Neural cell (in vitro differentiated cells): ENCODE measurements at regions not wholly inside any gene's neighbourhood (a gene's known extent, or its start where the extent isn't known, plus 50 kb on each side); places are given as distances from the start of the nearest gene placed in this dataset.

Experiments used
- H2AFZ ChIP-seq: fragments of 200-600, 300-800 bp; sonication (generic), shearing (Covaris generic); 2 replicates; pipeline ENCODE4 v1.6.0; 2014; ENCODE audit warnings: low read depth, mild to moderate bottlenecking, antibody characterized with exemption, low read length, moderate library complexity
- H3F3A ChIP-seq: fragments of 200-600 bp; shearing (Covaris generic); 2 replicates; pipeline ENCODE4 v1.6.1; 2016; ENCODE audit warnings: mild to moderate bottlenecking, moderate library complexity, mixed read lengths, antibody characterized with exemption, low read length; ENCODE audit not compliant: insufficient read depth, poor library complexity, severe bottlenecking
- H3K27ac ChIP-seq: fragments of 200-600, 300-800 bp; sonication (generic), shearing (Covaris generic); 2 replicates; pipeline ENCODE4 v1.5.1; 2014; ENCODE audit warnings: mild to moderate bottlenecking, low read length, moderate library complexity
- H3K27me3 ChIP-seq: fragments of 300-800, 200-600 bp; sonication (generic), shearing (Covaris generic); 2 replicates; pipeline ENCODE4 v1.6.0; 2014; ENCODE audit warnings: mild to moderate bottlenecking, low read depth, low read length, moderate library complexity; ENCODE audit not compliant: insufficient read depth
- H3K36me3 ChIP-seq: fragments of 300-800, 200-600 bp; sonication (generic), shearing (Covaris generic); 2 replicates; pipeline ENCODE4 v1.5.1; 2014; ENCODE audit warnings: mild to moderate bottlenecking, antibody characterized with exemption, low read length, moderate library complexity; ENCODE audit not compliant: insufficient read depth
- H3K4me2 ChIP-seq: fragments of 300-800, 200-600 bp; sonication (generic), shearing (Covaris generic); 2 replicates; pipeline ENCODE4 v1.6.0; 2014; ENCODE audit warnings: mild to moderate bottlenecking, low read length
- H3K4me3 ChIP-seq: fragments of 300-800, 200-600 bp; sonication (generic), shearing (Covaris generic); 2 replicates; pipeline ENCODE4 v1.5.1; 2014; ENCODE audit warnings: mild to moderate bottlenecking, low read length, moderate library complexity
- H3K79me2 ChIP-seq: fragments of 200-600 bp; shearing (Covaris generic); replicated peaks from 2 replicates; pipeline ENCODE4 v1.6.0; 2014; ENCODE audit warnings: mild to moderate bottlenecking, low read length, moderate library complexity; ENCODE audit not compliant: insufficient read depth
- H3K9ac ChIP-seq: fragments of 300-800, 200-600 bp; sonication (generic), shearing (Covaris generic); 2 replicates; pipeline ENCODE4 v1.6.1; 2016; ENCODE audit warnings: mild to moderate bottlenecking, low read length, mixed read lengths
- H3K9me2 ChIP-seq: fragments of 200-600 bp; shearing (Covaris generic); 2 replicates; pipeline ENCODE4 v1.6.1; 2016; ENCODE audit warnings: mild to moderate bottlenecking, low read length, mixed read lengths; ENCODE audit not compliant: insufficient read depth
- H3K9me3 ChIP-seq: fragments of 200-600, 300-800 bp; sonication (generic), shearing (Covaris generic); 2 replicates; pipeline ENCODE4 v1.6.1; 2016; ENCODE audit warnings: mild to moderate bottlenecking, mixed run types, low read length, moderate library complexity, mixed read lengths
- H4K20me1 ChIP-seq: fragments of 200-600 bp; shearing (Covaris generic); 2 replicates; pipeline ENCODE4 v1.6.1; 2016; ENCODE audit warnings: mild to moderate bottlenecking, mixed run types; ENCODE audit not compliant: insufficient read depth
- EP300 ChIP-seq: fragments of 450-650 bp; conservative IDR thresholded peaks from 2 replicates; pipeline ENCODE4 v1.6.1; 2014; ENCODE audit warnings: antibody characterized with exemption, mild to moderate bottlenecking, moderate library complexity; ENCODE audit not compliant: poor library complexity, severe bottlenecking
- EZH2 ChIP-seq: fragments of 200-600, 300-800 bp; shearing (Covaris generic), sonication (generic); IDR thresholded peaks from 2 replicates; pipeline ENCODE4 v1.6.1; 2014; ENCODE audit warnings: antibody characterized with exemption, low read length, borderline replicate concordance, mild to moderate bottlenecking; ENCODE audit not compliant: insufficient read depth, poor library complexity, severe bottlenecking
- MXI1 ChIP-seq: fragments of 450-650 bp; conservative IDR thresholded peaks from 2 replicates; pipeline ENCODE4 v1.6.1; 2014; ENCODE audit warnings: antibody characterized with exemption, mild to moderate bottlenecking; ENCODE audit not compliant: poor library complexity, severe bottlenecking
- POLR2AphosphoS5 ChIP-seq: IDR thresholded peaks from 2 replicates; pipeline ENCODE4 v1.6.1; 2012
- RAD21 ChIP-seq: fragments of 450-650 bp; conservative IDR thresholded peaks from 2 replicates; pipeline ENCODE4 v1.6.1; 2014; ENCODE audit warnings: antibody characterized with exemption, mild to moderate bottlenecking, moderate library complexity
- REST ChIP-seq: IDR thresholded peaks from 2 replicates; pipeline ENCODE4 v1.6.1; 2012; ENCODE audit warnings: borderline replicate concordance
- SMC3 ChIP-seq: fragments of 450-650 bp; conservative IDR thresholded peaks from 2 replicates; pipeline ENCODE4 v1.6.1; 2014; ENCODE audit warnings: antibody characterized with exemption, mild to moderate bottlenecking, moderate library complexity; ENCODE audit not compliant: poor library complexity
- TAF1 ChIP-seq: IDR thresholded peaks from 2 replicates; pipeline ENCODE4 v1.6.1; 2012; ENCODE audit warnings: low read depth
- TF ChIP-seq, protein P1 (sequence below): fragments of 450-650 bp; IDR thresholded peaks from 2 replicates; pipeline ENCODE4 v1.5.1; 2014; ENCODE audit warnings: antibody characterized with exemption, mild to moderate bottlenecking, moderate library complexity; ENCODE audit not compliant: poor library complexity, severe bottlenecking

DNA sequence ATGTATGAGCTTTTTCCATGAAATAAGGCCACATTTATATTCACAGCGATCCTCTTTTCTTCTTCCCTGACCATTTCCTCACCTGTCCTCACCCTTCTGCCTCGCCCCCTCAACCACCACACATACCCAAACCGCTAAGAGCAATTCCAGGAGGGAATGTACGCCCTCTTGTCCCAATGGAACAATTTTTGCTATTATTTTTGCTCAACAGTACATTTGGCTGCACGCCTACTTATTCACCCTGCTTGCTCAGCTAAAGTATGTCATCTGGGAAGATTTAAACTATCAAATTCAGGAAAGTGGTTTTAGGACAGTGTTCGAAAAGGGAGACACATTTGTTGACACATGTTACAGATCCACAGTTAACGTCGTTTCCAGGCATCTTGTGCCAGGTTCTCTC lies 252.7 kb downstream of the NEBL start:
- no peaks in the 10 kb centered on the region for H3K9me2 ChIP-seq
- H3K9me3 ChIP-seq = no peaks in the 10 kb centered on the region
- no peak overlapping the region for H2AFZ ChIP-seq
- no peaks in the 10 kb centered on the region for H3F3A ChIP-seq
- H3K4me3 ChIP-seq = no peak overlapping the region
- H3K27ac ChIP-seq = no peak overlapping the region
- no peak overlapping the region for H3K4me2 ChIP-seq
- H4K20me1 ChIP-seq = no peaks in the 10 kb centered on the region
- H3K36me3 ChIP-seq = no peaks in the 10 kb centered on the region
- no peaks in the 10 kb centered on the region for H3K27me3 ChIP-seq
- H3K9ac ChIP-seq = no peak overlapping the region
- TF ChIP-seq MXI1 (no peak), EZH2 (no peak)
- TF ChIP-seq, protein P1, sequence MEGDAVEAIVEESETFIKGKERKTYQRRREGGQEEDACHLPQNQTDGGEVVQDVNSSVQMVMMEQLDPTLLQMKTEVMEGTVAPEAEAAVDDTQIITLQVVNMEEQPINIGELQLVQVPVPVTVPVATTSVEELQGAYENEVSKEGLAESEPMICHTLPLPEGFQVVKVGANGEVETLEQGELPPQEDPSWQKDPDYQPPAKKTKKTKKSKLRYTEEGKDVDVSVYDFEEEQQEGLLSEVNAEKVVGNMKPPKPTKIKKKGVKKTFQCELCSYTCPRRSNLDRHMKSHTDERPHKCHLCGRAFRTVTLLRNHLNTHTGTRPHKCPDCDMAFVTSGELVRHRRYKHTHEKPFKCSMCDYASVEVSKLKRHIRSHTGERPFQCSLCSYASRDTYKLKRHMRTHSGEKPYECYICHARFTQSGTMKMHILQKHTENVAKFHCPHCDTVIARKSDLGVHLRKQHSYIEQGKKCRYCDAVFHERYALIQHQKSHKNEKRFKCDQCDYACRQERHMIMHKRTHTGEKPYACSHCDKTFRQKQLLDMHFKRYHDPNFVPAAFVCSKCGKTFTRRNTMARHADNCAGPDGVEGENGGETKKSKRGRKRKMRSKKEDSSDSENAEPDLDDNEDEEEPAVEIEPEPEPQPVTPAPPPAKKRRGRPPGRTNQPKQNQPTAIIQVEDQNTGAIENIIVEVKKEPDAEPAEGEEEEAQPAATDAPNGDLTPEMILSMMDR = no peak
- H3K79me2 ChIP-seq = no peaks in the 10 kb centered on the region

DNA sequence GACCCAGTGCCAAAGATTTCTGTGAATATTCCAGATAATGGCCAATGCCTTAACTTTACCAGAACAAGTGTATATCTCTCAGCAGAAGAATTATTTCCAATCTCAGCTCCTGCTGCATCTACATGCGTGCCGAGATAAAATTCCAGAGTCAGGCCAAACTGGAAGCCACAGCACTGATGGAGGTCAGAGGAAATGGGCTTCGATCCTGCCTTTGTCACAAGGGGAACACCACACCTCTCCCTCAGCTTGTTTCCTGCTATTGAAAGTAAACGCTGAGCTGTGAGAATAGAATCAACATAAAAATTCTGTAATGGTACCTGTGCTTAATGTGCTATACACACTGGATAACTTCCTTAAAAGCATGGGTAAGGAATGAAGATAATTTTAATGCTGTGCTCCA lies 255.5 kb downstream of the NEBL start:
- no peak overlapping the region for H3K27ac ChIP-seq
- no peak overlapping the region for H3K4me2 ChIP-seq
- H3K27me3 ChIP-seq = no peaks in the 10 kb centered on the region
- H2AFZ ChIP-seq = no peak overlapping the region
- TF ChIP-seq, protein P1 = no peak
- TF ChIP-seq POLR2AphosphoS5 (no peak), EP300 (no peak), RAD21 (no peak)
- H3K9me3 ChIP-seq = no peaks in the 10 kb centered on the region
- H3K9ac ChIP-seq = no peak overlapping the region
- H3K79me2 ChIP-seq = no peaks in the 10 kb centered on the region
- no peaks in the 10 kb centered on the region for H3F3A ChIP-seq
- no peaks in the 10 kb centered on the region for H3K36me3 ChIP-seq
- no peaks in the 10 kb centered on the region for H3K9me2 ChIP-seq
- no peaks in the 10 kb centered on the region for H4K20me1 ChIP-seq
- H3K4me3 ChIP-seq = no peak overlapping the region

DNA sequence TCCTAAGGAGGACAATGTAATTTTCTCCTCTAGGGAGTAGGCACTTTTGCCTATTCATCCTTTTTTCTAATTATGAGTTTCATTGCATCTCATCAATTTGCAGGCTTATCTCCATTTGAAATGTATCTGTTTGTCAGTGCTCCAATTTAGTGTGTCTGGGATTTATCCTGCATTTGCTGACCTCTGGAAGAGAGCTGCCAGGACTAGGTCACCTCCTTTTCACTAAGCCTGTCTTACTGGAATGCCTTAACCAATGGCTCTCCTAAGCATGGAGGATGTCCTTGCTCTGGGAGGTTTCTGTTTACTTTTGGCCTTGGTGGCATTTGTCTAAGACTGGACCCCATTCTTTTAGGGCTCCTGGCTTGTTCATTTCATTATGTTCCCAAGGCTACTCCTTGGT lies 261.5 kb downstream of the NEBL start:
- TF ChIP-seq REST (no peak), EP300 (no peak), MXI1 (no peak), POLR2AphosphoS5 (no peak), EZH2 (no peak), TAF1 (no peak), SMC3 (no peak), RAD21 (no peak)
- TF ChIP-seq, protein P1 = no peak
- H3K9ac ChIP-seq = no peak overlapping the region
- H4K20me1 ChIP-seq = no peaks in the 10 kb centered on the region
- H3K4me3 ChIP-seq = no peak overlapping the region
- H3K36me3 ChIP-seq = no peaks in the 10 kb centered on the region
- H3K9me3 ChIP-seq = no peaks in the 10 kb centered on the region
- no peak overlapping the region for H2AFZ ChIP-seq
- no peak overlapping the region for H3K4me2 ChIP-seq
- H3K9me2 ChIP-seq = no peaks in the 10 kb centered on the region
- no peaks in the 10 kb centered on the region for H3F3A ChIP-seq
- no peak overlapping the region for H3K27ac ChIP-seq
- H3K79me2 ChIP-seq = no peaks in the 10 kb centered on the region
- H3K27me3 ChIP-seq = no peaks in the 10 kb centered on the region
